Upper lobe of right lung (tissue), 1 donor: ENCODE measurements at regions not wholly inside any gene's neighbourhood (a gene's known extent, or its start where the extent isn't known, plus 50 kb on each side); places are given as distances from the start of the nearest gene placed in this dataset.
"Not testable (repeated sequence)": the region's sequence is repeated elsewhere in the genome, so short reads cannot be mapped to it uniquely, and the experiment has no call there.

ENCODE experiments used
- ATAC-seq: fragments of 200-7000 bp; cut with Tn5 transposase; one replicate; pipeline ENCODE4 v1.9.1; 2020; ENCODE audit warnings: mild to moderate bottlenecking, moderate library complexity
- DNase-seq: peaks from one replicate; pipeline ENCODE4 v3.0.0-alpha.2; 2020
- H3K27ac ChIP-seq: fragments of 200-600 bp; one replicate; pipeline ENCODE4 v1.8.0; 2022
- H3K27me3 ChIP-seq: fragments of 200-600 bp; one replicate; pipeline ENCODE4 v1.8.0; 2022; ENCODE audit warnings: mild to moderate bottlenecking
- H3K36me3 ChIP-seq: fragments of 200-600 bp; one replicate; pipeline ENCODE4 v1.8.0; 2022
- H3K4me1 ChIP-seq: fragments of 200-600 bp; one replicate; pipeline ENCODE4 v1.8.0; 2022
- H3K4me3 ChIP-seq: fragments of 200-600 bp; one replicate; pipeline ENCODE4 v1.8.0; 2022; ENCODE audit warnings: mild to moderate bottlenecking
- H3K9me3 ChIP-seq: fragments of 200-600 bp; one replicate; pipeline ENCODE4 v1.8.0; 2022
- intact Hi-C: fragments of 100-400 bp; cut with DNase I; formaldehyde crosslinking; loops from one replicate; pipeline ENCODE4 v1.11.0; 2022
- donor health status: DM: no; HTN: yes; CAD: no; lungs with severe emphysema.

DNA sequence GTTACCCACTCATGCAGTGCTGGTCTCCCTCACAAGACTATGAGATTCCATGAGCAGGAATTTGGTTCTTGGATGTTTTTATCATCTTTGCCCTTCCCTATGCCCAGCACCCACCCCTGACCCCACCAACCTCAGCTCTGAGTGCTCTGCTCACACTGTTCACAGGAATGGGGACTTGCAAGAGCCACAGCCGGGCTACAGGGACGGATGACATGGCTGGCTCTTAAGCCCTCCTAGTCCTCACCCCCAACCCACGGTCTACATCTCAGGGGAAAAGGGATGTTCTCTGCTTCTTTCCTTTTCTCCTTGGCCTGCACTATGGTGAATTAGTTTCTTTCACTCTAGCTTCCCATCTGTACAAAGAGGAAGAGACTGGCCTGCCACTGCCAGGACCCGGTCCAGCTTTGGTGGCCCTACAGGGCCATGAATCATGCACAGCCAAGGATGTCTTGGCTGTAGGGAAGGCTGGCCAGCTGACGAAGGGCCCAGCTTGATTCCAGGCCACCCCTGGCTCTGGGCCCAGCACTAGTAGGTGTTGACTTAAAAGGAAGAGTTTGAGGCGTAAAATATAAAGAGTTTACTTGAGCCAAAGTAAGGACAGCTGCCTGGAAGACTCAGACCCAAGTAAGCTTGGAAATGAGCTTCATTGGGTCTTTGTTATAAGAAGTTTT lies 79.7 kb upstream of the MTLN start:
- H3K27me3 ChIP-seq, H3K9me3 ChIP-seq, intact Hi-C loops, H3K36me3 ChIP-seq, H3K27ac ChIP-seq, H3K4me3 ChIP-seq, H3K4me1 ChIP-seq: not testable (repeated sequence)
- ATAC-seq (peak; percentile 30), DNase-seq (peak; percentile 46)

DNA sequence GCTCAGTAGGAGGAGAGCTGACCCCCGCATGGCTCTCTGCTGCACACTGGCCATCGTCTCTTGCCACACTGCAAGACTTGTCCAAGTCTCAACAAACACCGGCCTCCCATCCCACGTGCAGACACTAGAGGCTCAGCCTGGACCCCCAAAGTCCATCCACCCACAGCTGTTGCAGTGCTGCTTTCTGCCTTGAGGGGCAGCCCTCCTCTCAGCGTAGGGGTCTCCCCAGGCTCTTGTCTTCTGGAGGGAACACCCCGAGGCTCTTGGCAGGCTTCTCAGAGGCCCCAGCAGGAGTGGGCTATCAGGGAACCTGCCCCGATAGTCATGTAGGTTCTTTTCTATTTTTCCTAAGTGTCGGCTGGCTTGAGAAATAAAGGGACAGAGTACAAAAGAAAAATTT lies 75.5 kb upstream of the MTLN start:
- H3K36me3 ChIP-seq, DNase-seq, H3K9me3 ChIP-seq, H3K27me3 ChIP-seq, H3K4me3 ChIP-seq, intact Hi-C loops, H3K4me1 ChIP-seq, H3K27ac ChIP-seq, ATAC-seq: not testable (repeated sequence)

DNA sequence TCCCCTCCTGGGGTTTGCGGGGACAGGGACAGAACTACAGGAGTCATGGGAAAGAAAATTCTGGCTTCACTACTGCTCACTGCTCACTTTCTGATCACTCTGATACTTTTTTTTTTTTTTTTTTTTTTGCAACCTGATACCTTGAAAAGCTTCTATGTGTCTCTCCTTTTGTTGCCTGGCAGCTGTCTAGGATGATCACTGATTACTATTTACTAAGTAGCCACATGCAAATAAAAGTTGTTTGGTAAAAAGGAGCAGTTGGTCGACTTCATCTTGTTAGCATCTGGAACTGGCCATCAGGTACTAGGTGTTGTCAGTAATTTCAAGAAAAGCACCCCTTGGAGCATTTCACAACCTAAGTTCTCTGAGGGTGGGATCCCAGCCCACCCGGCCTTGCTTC lies 74.9 kb upstream of the MTLN start:
- DNase-seq, H3K4me1 ChIP-seq, H3K27ac ChIP-seq, ATAC-seq, intact Hi-C loops, H3K4me3 ChIP-seq, H3K27me3 ChIP-seq, H3K36me3 ChIP-seq, H3K9me3 ChIP-seq: not testable (repeated sequence)

DNA sequence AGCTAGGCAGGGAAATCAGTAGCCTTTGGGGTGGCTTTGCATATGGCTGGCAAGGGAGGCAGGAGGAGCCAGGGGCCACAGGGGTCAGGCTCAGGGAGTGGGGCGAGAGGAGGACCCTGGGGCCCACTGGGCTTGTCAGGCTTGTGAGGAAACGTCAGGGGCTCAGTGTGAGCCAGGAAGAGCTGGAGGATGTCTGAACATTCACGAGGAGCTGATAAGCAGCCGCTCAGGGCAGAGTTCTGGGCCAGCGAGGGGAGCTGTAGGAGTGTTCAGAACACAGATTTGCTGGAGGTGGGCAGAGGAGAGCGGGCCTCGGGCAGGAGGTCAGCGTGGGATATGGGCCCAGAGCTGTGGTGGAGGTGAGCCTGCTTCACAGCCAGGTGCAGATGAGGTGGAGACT lies 72.7 kb upstream of the MTLN start:
- H3K27ac ChIP-seq, H3K4me1 ChIP-seq, H3K36me3 ChIP-seq, H3K27me3 ChIP-seq, intact Hi-C loops, H3K4me3 ChIP-seq, DNase-seq, H3K9me3 ChIP-seq: not testable (repeated sequence)
- peak; percentile 34 for ATAC-seq

DNA sequence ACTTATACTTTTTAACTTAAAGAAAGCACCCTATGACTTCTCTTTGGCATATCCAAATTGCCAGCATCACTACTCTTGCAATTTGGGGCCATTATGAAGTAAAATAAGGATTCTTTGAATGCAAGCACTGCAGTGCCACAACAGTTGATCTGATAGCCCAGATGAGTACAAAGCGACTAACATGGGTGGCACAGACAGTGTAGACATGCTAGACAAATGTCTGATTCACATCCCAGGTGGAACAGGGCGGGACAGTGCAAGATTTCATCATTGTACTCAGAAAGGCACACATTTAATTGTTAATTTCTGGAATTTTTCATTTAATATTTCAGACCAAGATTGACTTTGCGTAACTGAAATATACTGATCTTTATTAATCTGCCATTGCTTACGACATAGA lies 68.5 kb upstream of the MTLN start:
- intact Hi-C loops, ATAC-seq, H3K36me3 ChIP-seq: not testable (repeated sequence)

GRCh38 chr2:110277054-110277453 lies 64.7 kb upstream of the MTLN start:
- intact Hi-C loops, H3K4me1 ChIP-seq, DNase-seq, H3K36me3 ChIP-seq, H3K4me3 ChIP-seq, H3K27ac ChIP-seq, H3K9me3 ChIP-seq, H3K27me3 ChIP-seq: not testable (repeated sequence)
- peak; percentile 14 for ATAC-seq

More for the DNA sequence above, 68.5 kb upstream of the MTLN start:
- H3K4me3 ChIP-seq, H3K4me1 ChIP-seq, H3K9me3 ChIP-seq, H3K27ac ChIP-seq, DNase-seq, H3K27me3 ChIP-seq: not testable (repeated sequence)

DNA sequence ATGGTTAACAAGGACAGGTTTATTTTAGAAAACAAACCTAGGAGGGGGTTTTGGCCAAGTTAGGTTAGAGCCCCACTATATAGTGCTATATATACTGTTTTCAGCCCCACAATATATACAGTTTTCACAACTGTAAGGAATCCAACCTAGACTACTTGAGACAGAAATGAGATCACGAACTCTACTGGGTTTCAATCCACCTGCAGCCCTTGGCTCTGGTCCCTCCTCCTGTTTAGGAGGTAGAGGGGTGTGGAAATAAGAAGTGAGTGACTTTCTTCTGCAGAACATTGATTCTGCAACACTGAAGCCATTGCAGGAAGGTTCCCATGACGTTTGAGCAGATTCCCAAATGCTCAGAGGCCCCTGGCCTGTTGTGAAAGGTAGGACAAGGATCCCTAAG lies 63.7 kb upstream of the MTLN start:
- H3K27me3 ChIP-seq, H3K36me3 ChIP-seq, DNase-seq, H3K4me3 ChIP-seq, H3K27ac ChIP-seq, H3K4me1 ChIP-seq, intact Hi-C loops, H3K9me3 ChIP-seq: not testable (repeated sequence)
- peak; percentile 80 for ATAC-seq

GRCh38 chr2:110269674-110270073 lies 57.3 kb upstream of the MTLN start:
- H3K4me1 ChIP-seq, DNase-seq, ATAC-seq, H3K27ac ChIP-seq, intact Hi-C loops, H3K27me3 ChIP-seq, H3K9me3 ChIP-seq, H3K4me3 ChIP-seq, H3K36me3 ChIP-seq: not testable (repeated sequence)

DNA sequence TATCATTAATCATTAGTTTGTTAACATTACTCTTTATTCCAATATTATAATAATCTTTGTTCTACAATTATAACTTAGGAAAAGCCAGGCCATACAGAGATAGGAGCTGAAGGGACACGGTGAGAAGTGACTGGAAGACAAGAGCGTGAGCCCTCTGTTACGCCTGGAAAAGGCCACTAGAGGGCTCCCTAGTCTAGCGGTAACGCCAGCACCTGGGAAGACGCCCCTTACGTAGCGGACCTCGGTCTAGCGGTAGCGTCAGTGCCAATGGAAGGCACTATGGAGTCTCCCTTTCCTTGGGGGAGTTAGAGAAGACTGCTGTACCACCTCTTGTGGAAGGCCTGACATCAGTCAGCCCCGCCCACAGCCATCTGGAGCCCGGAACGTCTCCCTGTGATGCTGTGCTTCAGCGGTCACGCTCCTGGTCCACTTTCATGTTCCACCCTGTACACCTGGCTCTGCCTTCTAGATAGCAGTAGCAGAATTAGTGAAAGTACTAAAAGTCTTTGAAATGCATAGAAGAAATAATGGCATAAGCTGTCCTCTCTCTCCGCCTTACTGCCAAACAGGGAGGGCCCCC lies 55.6 kb upstream of the MTLN start:
- H3K4me1 ChIP-seq, H3K27ac ChIP-seq, H3K4me3 ChIP-seq, H3K9me3 ChIP-seq, H3K27me3 ChIP-seq, intact Hi-C loops, H3K36me3 ChIP-seq: not testable (repeated sequence)
- DNase-seq (peak; percentile 28), ATAC-seq (peak; percentile 95)

DNA sequence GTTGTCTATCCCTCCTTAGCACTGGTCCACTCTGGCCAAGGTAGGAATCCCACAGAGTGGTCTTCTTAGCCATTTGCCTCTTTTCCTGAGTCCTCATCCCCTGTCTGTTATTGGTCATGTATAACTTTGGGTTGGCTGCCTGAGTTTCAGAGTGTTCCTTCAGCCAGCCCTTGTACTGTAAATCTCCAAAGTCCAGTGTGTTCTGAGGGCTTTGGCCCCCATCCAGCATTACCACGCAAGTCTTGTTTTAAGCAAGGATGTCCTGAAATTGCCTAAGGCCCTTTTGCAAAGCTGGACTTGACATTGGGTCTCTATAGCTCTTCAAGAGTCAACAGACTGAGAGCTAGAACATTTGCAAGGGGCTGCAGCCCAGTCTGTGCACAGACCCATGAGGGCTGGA lies 52.5 kb upstream of the MTLN start:
- DNase-seq, H3K36me3 ChIP-seq, H3K9me3 ChIP-seq, H3K27ac ChIP-seq, intact Hi-C loops, H3K4me1 ChIP-seq, ATAC-seq, H3K4me3 ChIP-seq, H3K27me3 ChIP-seq: not testable (repeated sequence)

DNA sequence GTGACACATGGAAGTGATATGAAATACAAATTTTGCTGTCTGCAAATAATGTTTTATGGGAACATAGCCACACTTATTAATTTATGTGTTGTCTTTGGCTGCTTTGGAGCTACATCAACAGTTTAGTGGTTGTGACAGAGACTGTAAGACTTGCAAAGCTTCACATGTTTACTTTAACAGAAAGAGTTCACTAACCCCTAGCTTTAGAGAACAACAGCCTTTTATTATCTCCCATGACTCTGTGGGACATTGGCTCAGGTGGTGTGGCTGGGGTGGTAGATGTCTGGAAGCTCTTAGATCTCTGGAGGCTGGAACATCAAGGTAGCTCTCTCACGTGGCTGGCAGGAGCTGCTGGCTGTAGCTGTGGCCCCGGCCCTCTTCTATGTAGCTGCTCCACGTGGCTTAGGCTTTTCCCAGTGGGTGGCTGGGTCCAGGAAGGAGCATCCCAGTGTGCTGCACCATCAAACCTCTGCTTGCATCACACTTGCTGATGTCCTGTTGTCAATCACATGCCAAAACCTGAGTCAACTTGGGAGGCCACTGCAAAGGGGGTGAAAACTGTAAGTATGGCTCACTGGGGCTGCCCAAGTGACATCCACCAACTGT lies 51.8 kb upstream of the MTLN start:
- intact Hi-C loops, DNase-seq, ATAC-seq, H3K4me1 ChIP-seq, H3K4me3 ChIP-seq, H3K9me3 ChIP-seq, H3K27me3 ChIP-seq, H3K27ac ChIP-seq, H3K36me3 ChIP-seq: not testable (repeated sequence)

GRCh38 chr2:110263462-110263861 lies 51.1 kb upstream of the MTLN start:
- intact Hi-C loops, H3K4me3 ChIP-seq, H3K27ac ChIP-seq, ATAC-seq, H3K36me3 ChIP-seq, H3K9me3 ChIP-seq, DNase-seq, H3K27me3 ChIP-seq, H3K4me1 ChIP-seq: not testable (repeated sequence)
